Loucy (cell line): ENCODE measurements at regions not wholly inside any gene's neighbourhood (a gene's known extent, or its start where the extent isn't known, plus 50 kb on each side); places are given as distances from the start of the nearest gene placed in this dataset.

ENCODE experiments used
- H2AFZ ChIP-seq: fragments of 200-600 bp; sonication (generic); 2 replicates; pipeline ENCODE4 v1.6.0; 2016; ENCODE audit warnings: antibody characterized with exemption, mild to moderate bottlenecking, low read length, moderate library complexity
- H3F3A ChIP-seq: fragments of 200-600 bp; 2 replicates; pipeline ENCODE4 v1.6.0; 2016; ENCODE audit warnings: antibody characterized with exemption, low read depth, mild to moderate bottlenecking
- H3K27me3 ChIP-seq: fragments of 200-600 bp; sonication (generic); 2 replicates; pipeline ENCODE4 v1.6.1; 2014; ENCODE audit warnings: low read length, mild to moderate bottlenecking; ENCODE audit not compliant: insufficient read depth, poor library complexity, severe bottlenecking
- H3K36me3 ChIP-seq: fragments of 200-600 bp; sonication (generic); 2 replicates; pipeline ENCODE4 v1.6.1; 2016; ENCODE audit warnings: low read length; ENCODE audit not compliant: insufficient read depth
- H3K4me1 ChIP-seq: fragments of 200-600 bp; sonication (generic); 2 replicates; pipeline ENCODE4 v1.5.1; 2014; ENCODE audit warnings: low read length, mild to moderate bottlenecking; ENCODE audit not compliant: insufficient read depth, poor library complexity, severe bottlenecking
- H3K4me2 ChIP-seq: fragments of 200-600 bp; sonication (generic); 2 replicates; pipeline ENCODE4 v1.6.0; 2014; ENCODE audit warnings: antibody characterized with exemption, low read length, low read depth, mild to moderate bottlenecking; ENCODE audit not compliant: poor library complexity, severe bottlenecking
- H3K4me3 ChIP-seq: fragments of 200-600 bp; sonication (generic); 2 replicates; pipeline ENCODE4 v1.5.1; 2014; ENCODE audit warnings: low read length, mild to moderate bottlenecking, mixed read lengths; ENCODE audit not compliant: poor library complexity, severe bottlenecking
- H3K79me2 ChIP-seq: fragments of 200-600 bp; sonication (generic); 2 replicates; pipeline ENCODE4 v1.6.1; 2014; ENCODE audit warnings: low read length; ENCODE audit not compliant: insufficient read depth
- H3K9ac ChIP-seq: fragments of 200-600 bp; sonication (generic); 2 replicates; pipeline ENCODE4 v1.6.0; 2014; ENCODE audit warnings: mild to moderate bottlenecking, low read depth, low read length, moderate library complexity; ENCODE audit not compliant: poor library complexity, severe bottlenecking
- H3K9me2 ChIP-seq: fragments of 200-600 bp; sonication (generic); replicated peaks from 2 replicates; pipeline ENCODE4 v1.6.1; 2016; ENCODE audit warnings: low read depth, low read length, mixed read lengths
- H3K9me3 ChIP-seq: fragments of 200-600 bp; sonication (generic); 2 replicates; pipeline ENCODE4 v1.6.1; 2014; ENCODE audit warnings: mild to moderate bottlenecking, antibody characterized with exemption, low read length, low read depth; ENCODE audit not compliant: insufficient read depth
- H4K20me1 ChIP-seq: fragments of 200-600 bp; sonication (generic); 2 replicates; pipeline ENCODE4 v1.6.0; 2014; ENCODE audit warnings: antibody characterized with exemption, low read length, mild to moderate bottlenecking; ENCODE audit not compliant: insufficient read depth, poor library complexity, severe bottlenecking
- CTCF ChIP-seq: fragments of 200-600 bp; sonication (generic); conservative IDR thresholded peaks from 2 replicates; pipeline ENCODE4 v1.5.1; 2014; ENCODE audit warnings: mild to moderate bottlenecking, antibody characterized with exemption, low read length
- EZH2phosphoT487 ChIP-seq: fragments of 200-600 bp; IDR thresholded peaks from 2 replicates; pipeline ENCODE4 v1.6.1; 2018; ENCODE audit warnings: antibody characterized with exemption, mild to moderate bottlenecking, moderate library complexity, borderline replicate concordance

GRCh38 chr20:60249436-60249835, 291.2 kb downstream of the CDH26 start:
- Histone ChIP-seq H3K79me2 (no peaks in the 10 kb centered on the region), H3K4me1 (peaks cover 1% of the 10 kb centered on the region), H3K4me2 (no peak overlapping the region), H2AFZ (no peak overlapping the region), H3K4me3 (no peak overlapping the region), H3K9ac (no peak overlapping the region), H3K9me2 (no peaks in the 10 kb centered on the region), H3F3A (no peaks in the 10 kb centered on the region), H3K27me3 (no peaks in the 10 kb centered on the region), H3K9me3 (no peaks in the 10 kb centered on the region), H3K36me3 (no peaks in the 10 kb centered on the region), H4K20me1 (no peaks in the 10 kb centered on the region)
- no peak for TF ChIP-seq EZH2phosphoT487
- no peak for TF ChIP-seq CTCF

GRCh38 chr20:60250251-60250650, 292.0 kb downstream of the CDH26 start:
- Histone ChIP-seq H3K4me2 (no peak overlapping the region), H3K9ac (no peak overlapping the region), H3K4me3 (no peak overlapping the region), H3K36me3 (no peaks in the 10 kb centered on the region), H3K79me2 (no peaks in the 10 kb centered on the region), H3K9me2 (no peaks in the 10 kb centered on the region), H3K27me3 (no peaks in the 10 kb centered on the region), H3K4me1 (peaks cover 6% of the 10 kb centered on the region), H3K9me3 (no peaks in the 10 kb centered on the region), H4K20me1 (no peaks in the 10 kb centered on the region), H3F3A (no peaks in the 10 kb centered on the region), H2AFZ (no peak overlapping the region)
- no peak for TF ChIP-seq EZH2phosphoT487
- TF ChIP-seq CTCF = no peak

GRCh38 chr20:60252866-60253265, 294.6 kb downstream of the CDH26 start:
- no peak overlapping the region for H3K4me2 ChIP-seq
- no peaks in the 10 kb centered on the region for H3K9me2 ChIP-seq
- no peaks in the 10 kb centered on the region for H3K36me3 ChIP-seq
- no peak overlapping the region for H2AFZ ChIP-seq
- no peaks in the 10 kb centered on the region for H3F3A ChIP-seq
- H3K4me1 ChIP-seq = peaks cover 9% of the 10 kb centered on the region
- no peak overlapping the region for H3K4me3 ChIP-seq
- no peaks in the 10 kb centered on the region for H3K27me3 ChIP-seq
- H3K79me2 ChIP-seq = no peaks in the 10 kb centered on the region
- no peak overlapping the region for H3K9ac ChIP-seq
- TF ChIP-seq CTCF = no peak
- TF ChIP-seq EZH2phosphoT487 = no peak
- H3K9me3 ChIP-seq = no peaks in the 10 kb centered on the region
- no peaks in the 10 kb centered on the region for H4K20me1 ChIP-seq
